GM19463 (cell line): ENCODE measurements at regions not wholly inside any gene's neighbourhood (a gene's known extent, or its start where the extent isn't known, plus 50 kb on each side); places are given as distances from the start of the nearest gene placed in this dataset.
"Not testable (repeated sequence)": the region's sequence is repeated elsewhere in the genome, so short reads cannot be mapped to it uniquely, and the experiment has no call there.

Source experiments
- ATAC-seq: cut with Tn5 transposase; IDR thresholded peaks from one replicate; pipeline ENCODE4 v1.9.1; 2021; ENCODE audit warnings: mild to moderate bottlenecking, moderate library complexity; ENCODE audit not compliant: unreplicated experiment

DNA sequence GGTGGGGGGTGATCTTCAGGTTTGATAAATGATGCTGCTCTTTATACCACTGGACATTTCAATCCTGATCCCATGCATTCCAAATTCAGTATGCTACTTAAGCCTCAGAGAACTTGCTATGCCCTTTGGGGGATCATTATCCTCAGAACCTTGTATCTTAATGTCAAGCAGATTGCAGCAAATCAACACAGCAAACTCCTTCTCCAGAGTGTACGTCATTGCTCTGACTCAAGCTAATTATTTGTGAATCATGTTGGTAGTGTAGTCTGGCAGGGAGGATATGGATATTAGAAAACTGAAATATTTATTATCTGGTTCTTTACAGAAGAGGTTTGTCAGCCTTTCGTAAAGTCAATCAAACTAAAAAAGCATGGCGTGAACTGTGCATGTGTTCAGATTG, 562.5 kb upstream of the FAM98A start:
- no peak for ATAC-seq

DNA sequence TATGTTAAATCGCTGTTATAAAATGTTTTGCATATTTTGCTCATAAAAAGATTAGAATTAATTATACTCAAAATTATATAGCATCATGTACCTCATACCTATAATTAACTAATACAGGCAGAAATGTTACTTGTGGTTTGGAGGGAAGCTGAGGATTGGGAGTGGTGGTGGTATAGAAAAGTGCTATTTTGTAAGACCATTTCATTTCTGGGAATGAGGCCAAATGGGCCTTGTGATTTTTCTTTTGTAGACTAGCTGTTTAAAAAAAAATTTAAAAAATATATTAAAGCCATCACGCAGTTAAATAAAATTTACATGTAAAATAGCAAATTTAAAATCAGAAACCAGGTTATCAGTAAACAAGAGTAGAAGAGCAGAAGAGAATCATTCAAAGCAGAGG, 560.8 kb upstream of the FAM98A start:
- no peak for ATAC-seq

DNA sequence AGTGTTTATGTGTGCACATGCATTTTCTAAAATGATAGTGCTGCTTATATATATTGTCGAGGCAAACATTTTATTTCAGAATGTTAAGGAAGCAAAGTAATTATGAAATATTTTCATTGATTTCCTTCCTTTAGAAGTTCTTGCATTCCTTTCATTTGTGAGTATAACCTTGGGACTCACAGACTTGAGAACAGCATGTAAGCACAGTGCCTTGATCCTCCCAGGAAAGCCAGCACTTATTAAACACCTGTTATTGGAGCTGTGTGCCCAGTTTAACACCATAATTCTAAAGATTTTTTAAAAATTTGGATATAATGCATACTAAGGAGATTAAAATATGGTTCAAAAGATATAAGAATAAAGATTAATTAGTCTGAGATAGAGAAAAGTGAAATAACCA, 554.4 kb upstream of the FAM98A start:
- ATAC-seq: no peak

DNA sequence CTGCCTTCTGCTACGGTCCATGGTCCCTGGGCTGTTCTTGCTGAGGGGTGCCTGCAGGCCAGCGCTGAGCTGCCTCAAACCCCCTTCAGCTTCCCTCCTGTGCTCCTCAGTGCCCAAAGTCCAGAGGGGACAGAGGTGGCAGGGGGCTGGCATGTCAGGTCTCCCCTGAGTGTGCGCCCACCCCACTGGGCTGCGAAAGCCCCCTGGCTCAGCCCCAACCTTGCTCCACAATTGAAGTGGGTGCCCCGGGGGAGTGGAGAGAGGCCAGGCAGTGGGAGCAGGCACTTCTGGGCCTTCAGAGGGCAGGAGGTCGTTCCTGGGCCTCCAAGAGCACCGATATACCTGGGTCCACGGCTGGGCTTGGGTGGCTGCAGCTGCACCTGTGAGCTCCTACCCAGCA, 548.7 kb upstream of the FAM98A start:
- ATAC-seq: no peak

DNA sequence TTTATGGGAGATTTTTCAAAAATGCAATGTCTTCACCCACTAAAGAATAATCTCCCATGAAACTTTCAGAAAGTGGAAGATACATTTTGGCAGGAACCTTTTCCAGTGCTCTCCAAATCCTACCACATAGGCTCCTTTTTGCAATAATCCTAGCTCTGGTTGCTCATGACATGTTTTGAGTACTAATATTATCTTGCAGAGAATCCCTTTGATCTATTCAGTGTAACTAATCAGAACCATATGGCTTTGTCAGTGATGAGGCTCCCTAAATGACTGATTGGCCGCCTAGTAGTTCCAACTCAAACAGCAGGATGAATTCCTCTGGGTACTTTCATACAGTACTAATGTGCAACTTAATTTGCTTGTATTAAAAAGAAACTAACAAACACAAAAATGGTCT, 544.0 kb upstream of the FAM98A start:
- ATAC-seq: no peak

DNA sequence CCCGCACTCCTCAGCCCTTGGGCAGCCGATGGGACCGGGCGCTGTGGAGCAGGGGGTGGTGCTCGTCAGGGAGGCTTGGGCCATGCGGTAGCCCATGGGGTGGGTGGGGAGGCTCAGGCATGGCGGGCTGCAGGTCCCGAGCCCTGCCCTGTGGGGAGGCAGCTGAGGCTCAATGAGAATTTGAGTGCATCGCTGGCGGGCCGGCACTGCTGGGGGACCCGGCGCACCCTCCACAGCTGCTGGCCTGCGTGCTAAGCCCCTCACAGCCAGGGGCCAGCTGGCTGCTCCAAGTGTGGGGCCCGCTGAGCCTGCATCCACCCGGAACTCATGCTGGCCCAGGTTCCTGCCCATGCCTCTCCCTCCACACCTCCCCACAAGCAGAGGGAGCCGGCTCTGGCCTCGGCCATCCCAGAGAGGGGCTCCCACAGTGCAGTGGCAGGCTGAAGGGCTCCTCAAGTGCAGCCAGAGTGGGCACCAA, 543.5 kb upstream of the FAM98A start:
- not testable (repeated sequence) for ATAC-seq

DNA sequence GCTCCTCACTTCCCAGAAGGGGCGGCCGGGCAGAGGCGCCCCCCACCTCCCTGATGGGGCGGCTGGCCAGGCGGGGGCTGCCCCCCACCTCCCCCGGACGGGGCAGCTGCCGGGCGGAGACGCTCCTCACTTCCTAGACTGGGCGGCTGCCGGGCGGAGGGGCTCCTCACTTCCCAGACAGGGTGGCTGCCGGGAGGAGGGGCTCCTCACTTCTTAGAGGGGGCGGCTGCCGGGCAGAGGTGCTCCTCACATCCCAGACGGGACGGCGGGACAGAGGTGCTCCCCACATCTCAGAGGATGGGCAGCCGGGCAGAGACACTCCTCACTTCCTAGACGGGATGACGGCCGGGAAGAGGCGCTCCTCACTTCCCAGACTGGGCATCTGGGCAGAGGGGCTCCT, 534.0 kb upstream of the FAM98A start:
- ATAC-seq: not testable (repeated sequence)

DNA sequence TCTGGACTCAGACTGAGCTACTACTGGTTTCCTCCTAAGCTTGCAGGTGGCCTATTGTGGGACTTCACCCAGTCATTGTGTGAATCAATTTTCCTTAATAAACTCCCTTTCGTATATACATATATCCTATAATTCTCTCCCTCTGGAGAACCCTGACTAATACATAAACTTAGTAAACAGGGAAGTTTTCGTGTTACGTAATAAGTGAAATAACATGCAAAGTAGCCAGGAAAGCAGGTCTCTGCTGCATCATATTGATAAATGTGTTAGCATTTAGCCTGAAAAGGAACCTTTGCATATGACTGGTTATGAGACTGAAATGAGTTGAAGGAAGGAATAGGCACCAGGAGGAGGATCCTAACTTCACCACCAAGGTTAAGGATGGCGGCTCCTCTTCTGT, 527.2 kb upstream of the FAM98A start:
- no peak for ATAC-seq

DNA sequence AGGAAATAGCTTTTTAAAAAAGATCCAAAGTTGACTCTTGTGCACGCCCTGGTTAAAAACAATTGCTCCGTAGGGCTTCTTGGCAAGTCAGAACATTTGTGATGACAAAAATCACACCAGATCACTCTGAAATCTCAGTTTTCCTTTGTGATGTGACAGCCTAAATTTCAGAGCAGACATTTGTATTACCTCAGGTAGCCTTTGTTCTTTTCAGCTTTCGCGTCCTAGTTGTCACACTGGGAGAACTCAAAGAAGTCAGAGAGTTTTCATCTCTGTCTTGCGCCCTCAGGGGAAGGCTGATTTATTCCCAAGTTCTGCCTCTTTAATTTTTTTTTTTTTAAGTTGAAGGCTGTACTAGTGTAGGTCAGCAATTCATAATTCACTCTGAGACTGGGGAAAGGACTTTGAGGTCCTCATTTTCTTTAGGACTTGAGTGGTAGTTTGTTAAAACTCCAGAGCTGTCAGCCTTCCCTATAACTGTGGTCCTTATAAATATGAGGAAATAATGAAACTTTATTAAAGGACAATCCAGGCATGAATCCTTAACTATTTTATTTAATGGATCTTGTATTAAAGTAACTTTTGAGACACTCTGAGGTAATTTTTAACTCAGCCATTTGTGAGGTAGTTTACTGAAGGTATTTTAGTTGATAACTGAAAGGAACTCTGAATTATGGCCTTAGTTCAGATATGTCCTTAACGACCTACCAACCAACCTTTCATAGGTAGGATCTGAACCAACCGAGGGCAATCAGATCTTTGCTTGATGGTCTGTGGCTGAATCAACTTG, 525.1 kb upstream of the FAM98A start:
- no peak for ATAC-seq

DNA sequence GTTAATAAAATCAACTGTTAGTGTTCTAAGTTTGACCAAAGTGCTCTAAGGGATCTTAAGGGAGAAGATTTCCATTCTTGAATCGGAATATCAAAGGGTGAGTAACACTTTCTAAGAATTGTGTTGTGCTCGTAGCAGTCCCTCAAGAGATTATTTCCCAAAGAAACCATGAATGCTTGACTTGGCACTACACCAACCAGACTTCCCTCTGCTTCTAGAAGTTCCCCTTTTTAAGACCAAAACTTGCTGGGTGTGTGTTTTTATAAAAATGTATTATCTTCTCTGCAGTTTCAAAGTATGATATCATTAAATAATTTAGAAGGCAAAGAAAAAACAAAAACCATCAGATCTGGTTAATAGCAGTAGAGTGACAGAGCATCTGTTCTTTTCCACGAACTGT, 522.0 kb upstream of the FAM98A start:
- no peak for ATAC-seq

DNA sequence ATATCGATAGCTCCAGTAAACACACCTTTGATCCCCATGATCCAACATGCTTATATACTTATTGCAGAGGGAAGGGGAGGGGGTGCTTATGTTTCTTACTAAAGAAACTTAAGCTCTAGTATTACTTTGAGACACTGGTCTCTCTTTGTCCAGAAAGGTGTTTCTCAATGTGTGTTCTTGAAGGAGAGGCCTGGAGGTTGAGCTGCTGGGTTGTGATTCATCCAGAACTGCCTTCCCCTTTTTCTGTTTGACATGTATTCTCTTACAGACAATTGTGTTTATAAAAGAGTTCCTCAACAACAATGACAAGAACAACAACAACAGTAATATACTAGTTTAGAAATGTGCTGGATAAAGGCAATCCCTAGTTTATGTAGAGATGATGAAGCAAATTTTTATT, 516.0 kb upstream of the FAM98A start:
- no peak for ATAC-seq

DNA sequence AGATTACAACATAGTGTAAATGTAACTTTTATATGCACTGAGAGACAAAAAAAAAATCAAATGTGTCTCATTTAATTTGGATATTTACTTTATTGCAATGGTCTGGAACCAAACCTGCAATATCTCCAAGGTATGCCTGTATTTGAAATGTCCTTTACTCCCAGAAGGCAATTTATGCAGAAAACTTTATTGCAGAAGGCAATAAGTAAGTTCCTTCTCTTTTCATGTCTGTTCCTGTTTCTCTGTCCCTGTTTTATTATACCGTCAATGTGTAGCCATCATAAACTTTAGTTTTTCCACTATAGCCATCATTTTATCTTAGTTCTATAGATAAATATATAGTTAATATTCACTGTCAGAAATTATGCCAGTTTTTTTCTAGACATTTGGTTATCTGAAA, 513.1 kb upstream of the FAM98A start:
- no peak for ATAC-seq

DNA sequence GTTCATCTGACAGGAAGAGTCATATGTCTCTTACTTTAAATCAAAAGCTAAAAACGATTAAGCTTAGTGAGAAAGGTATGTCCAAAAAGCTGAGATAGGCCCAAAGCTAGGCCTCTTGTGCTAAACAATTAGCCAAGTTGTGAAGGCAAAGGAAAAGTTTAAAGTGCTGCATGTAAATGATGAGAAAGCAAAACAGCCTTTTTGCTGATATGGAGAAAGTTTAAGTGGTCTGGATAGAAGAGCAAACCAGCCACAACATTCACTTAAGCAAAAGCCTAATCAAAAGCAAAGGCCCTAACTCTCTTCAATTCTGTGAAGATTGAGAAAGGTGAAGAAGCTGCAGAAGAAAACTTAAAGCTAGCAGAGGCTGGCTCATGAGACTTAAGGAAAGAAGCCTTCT, 511.3 kb upstream of the FAM98A start:
- no peak for ATAC-seq

DNA sequence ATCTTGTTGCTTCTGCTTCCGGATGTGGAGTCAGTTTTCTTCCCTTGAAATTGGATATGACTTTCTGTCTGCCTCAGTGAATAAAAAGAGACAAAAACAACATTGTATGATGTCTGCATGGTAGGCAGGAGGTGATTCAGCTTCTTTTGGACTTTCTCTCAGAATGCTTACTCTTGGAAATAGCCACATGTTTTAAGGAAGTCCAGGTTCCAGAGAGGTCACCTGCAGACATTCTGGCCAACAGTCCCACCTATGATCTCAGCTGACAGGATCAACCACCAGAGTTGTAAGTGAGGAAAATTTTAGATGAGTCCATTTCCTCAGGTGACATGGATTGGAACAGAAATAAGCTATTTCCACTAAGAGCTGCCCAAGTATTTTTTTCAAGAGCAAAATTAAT, 508.7 kb upstream of the FAM98A start:
- no peak for ATAC-seq

DNA sequence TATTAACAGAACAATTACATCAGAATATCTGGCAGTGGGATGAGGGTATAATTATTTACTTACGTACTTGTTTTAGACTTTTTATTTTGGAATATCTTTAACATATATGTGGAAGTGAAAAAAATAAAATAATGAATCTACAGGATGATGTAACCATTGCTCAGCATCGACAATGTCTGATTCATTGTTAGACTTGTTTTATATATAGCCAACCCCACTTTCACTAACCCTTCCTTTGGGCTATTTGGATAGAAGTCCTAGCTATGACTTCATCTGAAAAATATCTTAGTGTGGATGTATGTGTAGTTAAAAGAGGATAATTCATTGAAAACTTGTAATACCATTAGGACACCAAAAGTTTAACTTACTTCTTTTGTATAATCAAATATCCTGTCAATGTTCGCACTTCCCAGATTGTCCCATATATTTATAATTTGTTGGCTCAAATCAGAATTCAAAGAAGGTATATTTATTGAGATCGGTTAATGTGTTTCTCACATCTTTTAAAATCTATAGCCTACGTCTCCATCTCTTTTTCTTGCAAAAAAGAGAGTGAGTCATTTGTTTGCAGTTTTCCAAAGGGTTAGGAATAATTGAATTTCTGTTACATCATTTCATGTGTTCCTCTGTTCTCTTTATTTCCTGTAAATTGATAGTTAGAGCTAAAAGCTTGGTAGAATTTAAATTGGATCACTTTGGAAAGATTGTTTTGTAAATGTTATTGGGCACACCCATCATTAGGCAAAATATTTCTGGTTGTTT, 506.1 kb upstream of the FAM98A start:
- no peak for ATAC-seq

DNA sequence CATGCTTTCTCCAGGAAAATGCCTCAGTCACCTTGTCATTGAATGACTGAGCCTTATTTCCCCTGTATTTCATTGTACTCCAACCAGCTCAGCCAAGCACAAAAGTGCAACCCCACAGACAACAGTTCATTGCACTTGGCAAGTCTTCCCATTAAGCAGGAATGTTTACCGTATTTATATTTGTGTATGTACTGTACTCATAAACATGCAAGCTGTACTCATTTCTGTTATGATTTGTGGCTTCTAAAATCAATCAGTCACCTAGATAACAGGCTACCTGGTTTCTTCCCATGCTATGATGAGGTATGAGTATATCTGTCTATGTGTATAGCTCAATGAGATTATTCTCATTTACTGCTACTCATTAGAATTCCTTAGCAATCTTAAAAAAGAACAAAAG, 505.5 kb upstream of the FAM98A start:
- ATAC-seq: no peak

DNA sequence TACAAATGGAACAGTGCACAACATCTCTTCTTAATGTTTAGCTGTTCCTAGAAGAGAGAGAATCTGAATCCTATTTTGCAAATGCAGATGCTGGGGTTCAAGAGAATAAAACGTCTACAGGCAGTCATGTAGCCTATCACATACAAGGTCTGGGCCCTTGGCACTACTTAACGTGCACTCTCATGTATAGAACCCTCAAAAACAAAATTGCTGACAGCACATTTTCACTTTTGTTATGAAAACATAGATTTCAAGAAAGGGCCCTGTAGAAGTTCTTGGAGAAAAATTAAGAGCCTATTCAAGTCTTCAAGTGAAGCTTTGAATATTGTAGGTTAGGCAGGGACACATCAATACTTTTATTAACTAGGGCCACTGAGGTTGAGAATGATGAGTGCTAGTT, 504.3 kb upstream of the FAM98A start:
- no peak for ATAC-seq

DNA sequence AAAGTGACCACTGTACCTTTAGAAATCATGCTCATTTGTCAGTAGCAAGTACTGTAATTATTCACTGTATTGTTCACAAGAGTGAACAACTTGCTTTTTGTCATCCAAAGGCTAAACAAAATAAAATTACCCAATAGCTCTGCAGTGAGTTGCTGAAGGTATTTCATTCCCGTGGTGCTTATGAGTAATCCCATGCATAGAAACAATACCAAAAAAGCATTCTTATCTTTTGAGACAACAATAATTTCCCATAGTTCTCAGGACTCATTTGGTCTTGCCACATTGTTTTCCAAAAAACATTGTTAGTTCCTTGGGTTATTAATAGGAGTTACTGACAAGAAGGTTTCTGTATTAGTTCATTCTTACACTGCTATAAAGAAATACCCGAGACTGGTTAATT, 503.2 kb upstream of the FAM98A start:
- no peak for ATAC-seq

DNA sequence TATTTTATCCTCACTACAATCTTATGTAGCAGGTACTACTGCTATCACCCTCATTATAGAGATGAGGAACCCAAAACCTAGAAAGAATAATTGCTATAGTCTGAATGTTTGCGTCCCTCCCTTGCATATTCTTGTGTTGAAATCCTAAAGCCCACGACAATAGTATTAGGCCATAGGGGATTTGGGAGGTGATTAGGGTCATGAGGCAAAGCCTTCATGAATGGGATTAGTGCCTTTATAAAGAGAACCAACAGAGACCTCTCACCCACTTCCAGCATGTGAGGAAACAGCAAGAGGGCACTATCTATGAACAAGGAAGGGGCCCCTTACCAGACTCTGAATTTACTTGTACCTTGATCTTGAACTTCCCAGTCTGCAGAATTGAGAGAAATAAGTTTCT, 500.3 kb upstream of the FAM98A start:
- ATAC-seq: no peak

DNA sequence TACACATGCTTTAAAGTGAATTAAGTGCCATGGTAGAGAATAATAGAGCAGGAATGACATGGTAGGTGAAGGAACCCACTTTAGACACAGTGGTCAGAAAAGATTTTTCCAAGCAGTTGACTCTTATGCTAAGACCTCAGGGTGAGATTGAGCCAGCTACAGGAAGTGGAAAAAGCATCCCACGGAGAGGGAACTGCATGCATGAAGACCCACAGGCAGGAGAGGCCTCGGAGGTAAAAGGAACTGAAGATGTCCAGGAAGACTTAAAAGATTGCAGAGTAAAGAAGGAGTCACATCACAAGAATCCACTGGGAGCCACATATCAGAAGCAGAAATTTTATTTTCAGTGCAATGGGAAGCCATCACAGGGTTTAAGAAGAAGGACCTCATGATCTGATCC, 499.2 kb upstream of the FAM98A start:
- ATAC-seq: no peak

DNA sequence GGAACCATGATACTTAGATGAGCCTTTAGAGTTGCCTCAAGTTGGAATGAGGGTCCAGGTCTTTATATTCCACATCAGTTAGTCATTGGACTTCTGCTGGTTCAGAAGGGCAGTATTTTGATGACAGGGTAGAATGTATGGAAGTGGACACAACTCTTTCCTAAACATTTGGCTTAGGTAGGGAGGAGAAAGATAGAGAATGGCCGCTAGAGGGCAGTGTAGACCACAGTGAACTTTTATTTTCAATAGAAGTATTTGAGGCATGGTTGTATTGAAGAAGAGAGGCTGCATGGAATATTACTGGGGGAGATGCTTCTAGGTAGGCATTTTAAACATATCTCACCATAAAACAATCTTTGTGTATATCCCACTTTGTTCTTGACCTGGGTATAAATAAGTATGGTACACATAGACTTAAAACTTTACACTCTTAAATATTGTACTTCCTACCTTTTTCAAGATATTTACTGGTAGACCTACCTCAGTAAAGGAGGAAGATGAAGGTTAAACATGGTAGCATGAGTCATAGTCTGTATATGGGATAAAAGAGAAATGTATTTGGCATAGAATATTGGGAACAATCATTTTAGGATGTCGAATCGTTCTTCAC, 497.6 kb upstream of the FAM98A start:
- peak; percentile 76 for ATAC-seq

DNA sequence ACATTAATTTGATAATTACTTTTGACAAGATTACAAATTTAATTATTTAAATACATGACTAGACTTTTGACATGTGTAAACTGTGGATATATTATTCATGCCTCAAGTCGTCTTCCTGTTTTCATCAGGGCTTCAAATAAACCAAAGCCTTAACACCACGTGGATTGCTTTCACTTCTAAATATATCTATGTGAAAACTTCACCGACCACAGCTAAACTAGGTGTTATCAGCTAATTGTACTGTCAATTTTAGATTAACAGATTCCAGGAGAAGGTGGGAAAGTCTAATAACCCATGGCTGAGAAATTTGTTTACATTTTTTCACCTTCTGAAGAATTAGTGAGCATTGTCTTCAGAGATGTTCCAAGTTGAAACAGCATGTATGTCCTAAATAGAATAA, 494.7 kb upstream of the FAM98A start:
- no peak for ATAC-seq
